AG09309 (cell line): ENCODE measurements at regions not wholly inside any gene's neighbourhood (a gene's known extent, or its start where the extent isn't known, plus 50 kb on each side); places are given as distances from the start of the nearest gene placed in this dataset.
"Not testable (repeated sequence)": the region's sequence is repeated elsewhere in the genome, so short reads cannot be mapped to it uniquely, and the experiment has no call there.

Experiments used
- DNase-seq: peaks from one replicate; pipeline ENCODE4 v3.0.0-alpha.2; 2010; ENCODE audit warnings: low read depth
- H3K4me3 ChIP-seq: 2 replicates; pipeline ENCODE4 v1.5.1; 2011; ENCODE audit warnings: mild to moderate bottlenecking, low read depth, low read length, moderate library complexity; ENCODE audit not compliant: control insufficient read depth
- CTCF ChIP-seq: IDR thresholded peaks from 2 replicates; pipeline ENCODE4 v1.5.1; 2011; ENCODE audit warnings: mild to moderate bottlenecking, low read depth, low read length, inconsistent platforms; ENCODE audit not compliant: insufficient read depth, control insufficient read depth; ENCODE audit errors: missing control alignments

GRCh38 chr7:112982441-112983063 lies 104.1 kb downstream of the GPR85 start:
- no peak for TF ChIP-seq CTCF
- H3K4me3 ChIP-seq: no peak overlapping the region
- no peak for DNase-seq

- H3K4me3 ChIP-seq: no peak overlapping the region
- TF ChIP-seq CTCF: no peak
- no peak for DNase-seq
These were observed 104.7 kb downstream of the GPR85 start for GRCh38 chr7:112981966-112982365.

- not testable (repeated sequence) for H3K4me3 ChIP-seq, DNase-seq
These were observed 107.6 kb downstream of the GPR85 start for GRCh38 chr7:112979055-112979454.

- not testable (repeated sequence) for H3K4me3 ChIP-seq, DNase-seq
These were observed 109.2 kb downstream of the GPR85 start for GRCh38 chr7:112977244-112977955.

- no peak overlapping the region for H3K4me3 ChIP-seq
- no peak for TF ChIP-seq CTCF
- no peak for DNase-seq
These were observed 115.9 kb downstream of the GPR85 start for GRCh38 chr7:112970771-112971170.

- no peak for DNase-seq
- no peak for TF ChIP-seq CTCF
- no peak overlapping the region for H3K4me3 ChIP-seq
These were observed 116.7 kb downstream of the GPR85 start for GRCh38 chr7:112969946-112970345.

- no peak for DNase-seq
- no peak overlapping the region for H3K4me3 ChIP-seq
- TF ChIP-seq CTCF: no peak
These were observed 121.1 kb downstream of the GPR85 start for GRCh38 chr7:112965506-112965905.
